Immature natural killer cell (primary cell): ENCODE measurements at regions not wholly inside any gene's neighbourhood (a gene's known extent, or its start where the extent isn't known, plus 50 kb on each side); places are given as distances from the start of the nearest gene placed in this dataset.

Experiments used
- DNase-seq, 3 donors: peaks; one replicate each; pipeline ENCODE4 v3.0.0; 2022; ENCODE audit warnings: mixed read lengths in 1 of 3
- H3K27ac Mint-ChIP-seq, 6 donors: one replicate each; pipeline ENCODE4 v1.8.0; 2020; ENCODE audit warnings: mixed read lengths in 6 of 6, mild to moderate bottlenecking in 5 of 6, inconsistent platforms in 4 of 6, moderate library complexity in 3 of 6
- H3K27me3 Mint-ChIP-seq, 3 donors: one replicate each; pipeline ENCODE4 v1.8.0; 2020 to 2021; ENCODE audit warnings: low read depth in 3 of 3, mild to moderate bottlenecking in 3 of 3, mixed read lengths in 3 of 3, moderate library complexity in 3 of 3, inconsistent platforms in 1 of 3
- H3K36me3 Mint-ChIP-seq, 3 donors: one replicate each; pipeline ENCODE4 v1.8.0; 2020; ENCODE audit warnings: mixed read lengths in 3 of 3, inconsistent platforms in 2 of 3, mild to moderate bottlenecking in 2 of 3
- H3K4me1 Mint-ChIP-seq, 2 donors: one replicate each; pipeline ENCODE4 v1.8.0; 2020; ENCODE audit warnings: inconsistent platforms in 2 of 2, mild to moderate bottlenecking in 2 of 2, mixed read lengths in 2 of 2, moderate library complexity in 1 of 2
- H3K4me3 Mint-ChIP-seq, 5 donors: one replicate each; pipeline ENCODE4 v1.8.0; 2020; ENCODE audit warnings: mild to moderate bottlenecking in 5 of 5, mixed read lengths in 5 of 5, inconsistent platforms in 3 of 5, moderate library complexity in 3 of 5
- H3K9me3 Mint-ChIP-seq, 6 donors: one replicate each; pipeline ENCODE4 v1.8.0; 2020; ENCODE audit warnings: mild to moderate bottlenecking in 6 of 6, mixed read lengths in 6 of 6, inconsistent platforms in 4 of 6, moderate library complexity in 3 of 6

DNA sequence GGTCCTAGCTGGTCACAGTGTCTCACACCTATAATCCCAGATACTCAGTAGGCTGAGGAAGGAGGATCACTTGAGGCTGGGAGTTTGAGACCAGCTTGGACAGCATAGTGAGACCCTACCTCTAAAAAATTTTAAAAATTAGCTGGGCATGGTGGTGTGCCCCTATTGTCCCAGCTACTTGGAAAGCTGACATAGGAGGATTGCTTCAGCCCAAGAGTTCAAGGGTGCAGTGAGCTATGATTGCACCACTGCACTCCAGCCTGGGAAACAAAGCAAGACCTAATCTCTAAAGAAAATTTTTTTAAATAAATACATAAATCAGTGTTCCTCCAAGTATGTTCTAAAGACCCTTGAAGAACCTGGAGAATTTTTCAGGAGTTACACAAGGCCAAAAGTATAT, 50.6 kb upstream of the GNAO1 start:
- H3K36me3 Mint-ChIP-seq = no peaks in the 10 kb centered on the region
- H3K27ac Mint-ChIP-seq = no peak overlapping the region
- DNase-seq = no peak
- peaks cover 6 to 8% (median 7%) of the 10 kb centered on the region in 3 donors for H3K27me3 Mint-ChIP-seq
- H3K9me3 Mint-ChIP-seq = no peaks in the 10 kb centered on the region
- H3K4me3 Mint-ChIP-seq = no peak overlapping the region
- peaks cover 7 to 10% of the 10 kb centered on the region in 2 donors for H3K4me1 Mint-ChIP-seq

DNA sequence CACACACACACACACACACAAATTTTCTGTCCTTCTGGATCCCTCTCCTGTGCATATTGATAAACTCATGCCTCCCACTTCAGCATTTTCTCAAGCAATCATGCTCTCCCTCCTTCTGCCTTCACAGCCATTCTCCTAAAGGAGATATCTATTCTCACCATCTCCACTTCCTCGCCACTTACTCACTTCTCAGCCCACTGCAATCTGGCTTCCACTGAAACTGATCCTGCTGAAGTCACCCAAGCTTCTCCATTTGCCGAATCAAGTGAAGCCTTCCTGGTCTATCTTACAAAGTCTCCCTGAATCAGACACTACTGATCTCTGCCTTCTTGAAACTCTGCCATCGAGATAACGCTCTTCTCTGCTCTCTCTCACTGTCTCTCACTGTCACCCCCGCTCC, 54.0 kb upstream of the GNAO1 start:
- peak in 1 of 3 donors; percentile 5 for DNase-seq
- peak overlapping the region in 2 of 5 donors; percentile 44 for H3K4me3 Mint-ChIP-seq
- no peaks in the 10 kb centered on the region for H3K9me3 Mint-ChIP-seq
- peaks cover 7 to 10% of the 10 kb centered on the region in 2 donors for H3K4me1 Mint-ChIP-seq
- H3K27ac Mint-ChIP-seq = peak overlapping the region in 1 of 6 donors; percentile 6
- H3K36me3 Mint-ChIP-seq = no peaks in the 10 kb centered on the region
- H3K27me3 Mint-ChIP-seq = peaks cover 0 to 7% (median 6%) of the 10 kb centered on the region in 3 donors

DNA sequence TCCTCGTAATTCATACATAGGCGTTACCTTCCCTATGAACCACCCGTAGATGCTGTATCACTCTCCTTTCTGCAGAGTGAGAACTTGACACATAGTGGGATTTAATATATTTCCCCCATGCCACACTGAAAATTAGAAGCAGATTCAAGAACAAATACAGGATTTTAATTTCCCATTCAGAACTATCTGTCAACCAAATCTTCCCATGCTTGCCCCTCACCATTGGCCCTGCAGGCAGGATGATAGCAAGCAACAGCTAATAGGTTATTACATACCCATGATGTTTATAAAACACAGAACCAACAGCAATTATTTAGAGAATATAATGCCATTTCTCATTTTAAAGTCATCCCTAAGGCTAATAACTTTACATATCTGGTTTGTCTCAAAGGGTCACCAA, 55.0 kb upstream of the GNAO1 start:
- Mint-ChIP-seq H3K9me3 (no peaks in the 10 kb centered on the region), H3K36me3 (no peaks in the 10 kb centered on the region), H3K4me3 (no peak overlapping the region), H3K4me1 (peaks cover 7 to 10% of the 10 kb centered on the region in 2 donors), H3K27me3 (peaks cover 6 to 9% (median 8%) of the 10 kb centered on the region in 3 donors), H3K27ac (no peak overlapping the region)
- DNase-seq = no peak

DNA sequence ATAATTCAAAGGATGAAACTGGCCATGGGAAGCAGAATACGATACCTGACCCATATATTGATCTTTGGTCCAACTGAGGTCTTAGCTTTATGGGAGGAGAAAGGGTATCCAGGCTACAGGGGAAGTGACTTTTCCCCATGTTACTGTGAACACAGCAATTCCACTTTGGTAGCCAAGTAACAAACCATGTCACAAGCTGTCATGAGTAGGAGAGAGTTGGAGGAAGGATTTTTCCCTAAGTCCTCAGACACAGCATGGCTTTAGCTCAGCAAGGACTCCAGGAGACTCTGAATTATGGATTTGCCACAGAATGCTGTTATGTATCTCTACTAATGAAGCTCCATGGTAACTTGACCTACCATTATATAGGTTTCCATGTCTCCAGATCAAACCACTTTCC, 56.5 kb upstream of the GNAO1 start:
- Mint-ChIP-seq H3K27me3 (peaks cover 4 to 18% (median 10%) of the 10 kb centered on the region in 3 donors), H3K27ac (no peak overlapping the region), H3K9me3 (no peaks in the 10 kb centered on the region), H3K36me3 (no peaks in the 10 kb centered on the region), H3K4me3 (no peak overlapping the region), H3K4me1 (peaks cover 7 to 10% of the 10 kb centered on the region in 2 donors)
- no peak for DNase-seq

DNA sequence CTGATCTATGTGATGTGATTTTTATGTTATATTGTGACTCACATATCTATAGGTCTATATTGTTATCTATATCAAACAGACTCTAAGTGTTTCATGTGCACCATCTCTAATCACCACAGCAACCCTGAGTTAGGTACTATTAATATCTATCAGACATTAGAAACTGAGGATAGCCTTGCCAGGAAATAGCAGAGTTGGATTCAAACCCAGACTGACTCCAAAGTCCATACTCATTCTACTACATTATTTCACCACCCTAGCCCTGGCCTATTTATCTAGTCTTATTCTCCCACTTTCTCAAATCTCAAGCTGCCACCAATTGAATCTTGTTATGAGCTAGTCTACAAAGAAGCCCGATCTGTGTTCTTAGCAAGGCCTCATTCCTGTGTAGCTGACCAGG, 65.4 kb upstream of the GNAO1 start:
- Mint-ChIP-seq H3K27ac (no peak overlapping the region), H3K27me3 (peaks cover 6 to 14% (median 8%) of the 10 kb centered on the region in 3 donors), H3K4me3 (no peak overlapping the region), H3K9me3 (no peaks in the 10 kb centered on the region), H3K36me3 (no peaks in the 10 kb centered on the region), H3K4me1 (peaks cover 5% of the 10 kb centered on the region in 2 donors)
- DNase-seq = no peak

DNA sequence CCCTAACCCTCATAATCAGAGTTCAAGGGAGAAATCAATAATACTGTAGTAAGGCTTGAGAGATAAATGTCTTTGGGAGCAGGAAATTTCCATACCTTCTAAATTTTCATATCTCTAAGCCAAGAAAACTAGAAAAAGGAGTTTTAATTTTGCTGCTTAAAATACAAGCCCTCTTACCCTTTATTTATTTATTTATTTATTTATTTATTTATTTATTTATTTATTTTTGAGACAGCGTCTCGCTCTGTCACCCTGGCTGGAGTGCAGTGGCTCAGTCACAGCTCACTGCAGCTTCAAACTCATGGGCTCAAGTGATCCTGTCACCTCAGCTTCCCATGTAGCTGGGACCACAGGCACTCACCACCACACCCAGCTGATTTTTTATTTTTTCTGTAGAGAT, 69.0 kb upstream of the GNAO1 start:
- H3K27ac Mint-ChIP-seq = no peak overlapping the region
- no peaks in the 10 kb centered on the region for H3K36me3 Mint-ChIP-seq
- H3K4me1 Mint-ChIP-seq = peaks cover 7 to 10% of the 10 kb centered on the region in 2 donors
- peaks cover 0 to 1% (median 0%) of the 10 kb centered on the region in 6 donors for H3K9me3 Mint-ChIP-seq
- H3K4me3 Mint-ChIP-seq = no peak overlapping the region
- H3K27me3 Mint-ChIP-seq = peaks cover 0 to 8% (median 5%) of the 10 kb centered on the region in 3 donors
- DNase-seq = no peak

DNA sequence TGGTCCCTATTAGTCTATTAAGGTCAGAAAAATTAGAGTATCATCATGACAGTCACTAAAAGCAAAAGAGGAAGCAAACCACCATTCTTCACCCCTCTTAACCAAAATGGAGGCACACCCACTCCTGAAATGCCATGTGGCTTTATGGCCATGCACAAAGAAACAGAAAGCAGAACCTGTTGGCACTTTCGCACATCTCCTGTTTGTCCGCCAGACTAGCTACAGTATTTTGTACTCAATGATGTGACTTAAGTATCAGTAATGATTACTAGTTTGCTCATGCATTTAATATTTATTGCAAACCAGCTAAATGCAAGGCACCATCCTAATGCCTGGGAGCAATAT, 70.2 kb upstream of the GNAO1 start:
- Mint-ChIP-seq H3K4me1 (peaks cover 7 to 10% of the 10 kb centered on the region in 2 donors), H3K27ac (no peak overlapping the region), H3K4me3 (peak overlapping the region in 1 of 5 donors; percentile 3), H3K9me3 (peaks cover 0 to 1% (median 0%) of the 10 kb centered on the region in 6 donors), H3K27me3 (peaks cover 0 to 5% (median 5%) of the 10 kb centered on the region in 3 donors), H3K36me3 (no peaks in the 10 kb centered on the region)
- peak in 1 of 3 donors; percentile 3 for DNase-seq

DNA sequence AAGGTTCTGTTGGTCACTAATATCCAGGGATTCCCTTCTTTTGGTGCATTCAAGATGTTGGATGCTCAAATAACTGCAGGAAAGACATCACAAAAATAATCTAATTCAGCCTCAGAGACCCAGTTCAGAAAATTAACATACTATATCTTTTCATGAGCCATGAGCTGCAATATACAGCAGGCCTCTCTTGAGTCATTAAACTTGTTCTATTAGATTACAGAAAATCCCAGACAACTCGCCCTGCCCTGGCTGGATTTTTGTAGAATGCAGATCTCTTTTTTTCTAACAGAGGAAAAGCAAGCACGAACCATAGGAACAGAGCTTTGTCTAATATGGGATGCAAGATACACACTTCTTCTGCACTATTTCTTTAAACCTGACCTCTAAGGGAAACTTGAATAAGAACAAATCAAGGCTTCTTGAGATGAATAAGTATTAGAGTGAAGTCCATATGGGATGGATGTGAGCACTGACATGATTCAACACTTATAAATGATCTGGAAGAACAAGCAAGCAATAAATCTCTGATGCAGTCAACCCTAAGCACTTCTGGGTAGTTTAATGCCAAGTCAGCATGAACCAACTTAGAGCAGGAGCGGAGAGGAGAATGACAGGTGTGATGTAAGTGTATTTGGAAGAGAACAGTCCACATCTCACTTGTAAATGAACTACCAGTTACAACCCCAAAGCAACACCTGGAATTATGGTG, 70.7 kb upstream of the GNAO1 start:
- no peak for DNase-seq
- Mint-ChIP-seq H3K36me3 (no peaks in the 10 kb centered on the region), H3K27ac (no peak overlapping the region), H3K27me3 (peaks cover 0 to 5% (median 5%) of the 10 kb centered on the region in 3 donors), H3K9me3 (peaks cover 0 to 1% (median 0%) of the 10 kb centered on the region in 6 donors), H3K4me3 (peak overlapping the region in 1 of 5 donors; percentile 3), H3K4me1 (peaks cover 7 to 10% of the 10 kb centered on the region in 2 donors)

DNA sequence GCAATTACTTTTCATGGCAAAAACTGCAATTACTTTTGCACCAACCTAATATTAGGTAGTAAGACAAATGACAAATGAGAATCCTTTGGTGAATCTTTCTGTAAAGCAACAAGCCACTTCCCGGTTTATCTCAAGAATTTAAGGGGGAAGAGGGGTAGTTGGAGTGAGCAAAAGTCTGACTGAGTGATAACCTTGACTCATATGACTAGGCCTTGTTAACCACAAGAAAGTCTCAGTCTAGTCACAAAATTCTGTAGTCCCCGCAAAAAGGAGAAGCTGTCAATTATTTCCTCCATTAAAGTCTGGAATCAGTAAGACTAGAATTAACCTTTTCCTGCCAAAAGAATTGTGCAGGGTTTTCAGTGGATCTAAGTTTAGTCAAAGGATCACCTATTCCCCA, 72.2 kb upstream of the GNAO1 start:
- Mint-ChIP-seq H3K27ac (no peak overlapping the region), H3K36me3 (no peaks in the 10 kb centered on the region), H3K9me3 (peaks cover 0 to 1% (median 0%) of the 10 kb centered on the region in 6 donors), H3K4me3 (no peak overlapping the region), H3K4me1 (peaks cover 7 to 10% of the 10 kb centered on the region in 2 donors), H3K27me3 (peaks cover 0 to 7% (median 3%) of the 10 kb centered on the region in 3 donors)
- no peak for DNase-seq

DNA sequence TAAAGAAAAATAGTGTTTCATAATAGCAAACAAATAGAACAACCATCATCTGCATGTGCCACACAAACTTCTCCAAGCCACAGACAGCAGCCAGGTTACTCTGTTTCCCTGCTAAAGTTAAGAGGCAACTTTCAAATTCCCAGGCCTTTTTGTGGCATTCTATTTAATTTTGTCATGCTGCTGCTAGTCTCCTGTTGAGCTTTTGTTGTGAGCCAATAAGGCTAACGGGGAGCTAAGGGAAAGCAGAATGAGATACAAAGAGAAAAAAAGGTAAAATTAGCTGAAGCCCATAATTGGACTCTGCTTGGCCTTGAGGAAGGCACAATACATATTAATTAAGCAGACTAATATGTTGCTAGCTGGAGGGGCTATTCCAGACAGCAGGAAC, 74.7 kb upstream of the GNAO1 start:
- Mint-ChIP-seq H3K9me3 (peaks cover 0 to 1% (median 0%) of the 10 kb centered on the region in 6 donors), H3K27ac (no peak overlapping the region), H3K36me3 (no peaks in the 10 kb centered on the region), H3K27me3 (peaks cover 0 to 3% (median 2%) of the 10 kb centered on the region in 3 donors), H3K4me3 (no peak overlapping the region), H3K4me1 (peaks cover 7 to 10% of the 10 kb centered on the region in 2 donors)
- no peak for DNase-seq

DNA sequence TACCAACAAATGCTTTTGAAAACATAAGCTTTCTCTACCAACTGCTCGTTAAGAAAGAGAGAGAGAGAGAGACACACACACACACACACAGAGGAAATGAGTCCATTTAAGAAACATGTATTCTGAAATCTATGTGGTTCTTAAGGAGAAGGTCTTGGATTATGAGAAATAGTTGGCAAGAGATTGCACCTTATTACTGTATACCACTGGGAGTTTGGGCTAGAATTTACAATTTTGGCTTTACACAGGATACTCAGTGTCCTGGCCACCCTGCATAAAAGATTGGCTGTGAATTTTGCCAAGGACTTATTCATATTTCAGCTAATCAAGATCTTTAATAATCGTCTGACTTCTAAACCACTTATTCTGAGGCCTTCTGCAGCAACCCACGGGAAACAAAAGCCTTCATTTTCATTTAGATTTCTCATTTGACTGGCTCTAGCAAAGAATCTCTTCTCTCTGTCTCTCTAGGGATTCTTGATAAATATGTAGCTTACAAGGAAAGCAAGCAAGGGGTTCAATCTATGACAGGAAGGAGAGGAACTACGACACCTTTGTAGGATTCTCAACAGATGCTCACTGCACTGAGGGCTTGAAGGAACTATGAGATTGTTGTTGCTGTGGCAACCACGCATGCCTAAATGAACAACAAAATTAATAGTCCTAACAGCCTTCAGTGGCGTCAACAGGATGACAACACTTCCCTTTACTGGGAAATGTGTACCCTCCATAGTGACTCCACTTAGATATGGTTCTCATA, 75.3 kb upstream of the GNAO1 start:
- Mint-ChIP-seq H3K27ac (no peak overlapping the region), H3K27me3 (peaks cover 0 to 3% (median 2%) of the 10 kb centered on the region in 3 donors), H3K36me3 (no peaks in the 10 kb centered on the region), H3K4me3 (no peak overlapping the region), H3K9me3 (peaks cover 0 to 1% (median 0%) of the 10 kb centered on the region in 6 donors), H3K4me1 (peaks cover 4 to 6% of the 10 kb centered on the region in 2 donors)
- no peak for DNase-seq

DNA sequence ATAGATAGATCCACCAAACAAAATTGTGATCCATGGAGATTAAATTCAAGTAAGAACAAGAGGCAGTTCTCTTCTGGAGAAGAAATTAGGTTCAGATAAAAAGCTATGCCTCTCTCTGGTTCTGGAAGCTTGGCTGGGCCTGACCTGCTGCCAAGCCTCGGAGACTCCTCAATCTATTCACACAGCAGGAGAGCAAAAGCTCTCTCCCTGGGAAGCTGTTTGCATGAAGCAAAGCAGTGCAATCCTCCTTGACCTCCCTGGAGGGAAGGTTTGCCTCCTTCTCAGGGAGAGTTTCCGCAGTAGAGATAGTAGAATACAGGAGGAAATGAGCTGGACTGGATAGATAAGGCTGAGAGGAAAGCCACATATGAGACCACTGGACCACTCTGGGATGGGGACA, 78.1 kb upstream of the GNAO1 start:
- no peaks in the 10 kb centered on the region for H3K9me3 Mint-ChIP-seq
- no peak overlapping the region for H3K4me3 Mint-ChIP-seq
- no peaks in the 10 kb centered on the region for H3K36me3 Mint-ChIP-seq
- H3K27me3 Mint-ChIP-seq = peaks cover 0 to 3% (median 2%) of the 10 kb centered on the region in 3 donors
- no peak overlapping the region for H3K27ac Mint-ChIP-seq
- no peaks in the 10 kb centered on the region for H3K4me1 Mint-ChIP-seq
- no peak for DNase-seq

DNA sequence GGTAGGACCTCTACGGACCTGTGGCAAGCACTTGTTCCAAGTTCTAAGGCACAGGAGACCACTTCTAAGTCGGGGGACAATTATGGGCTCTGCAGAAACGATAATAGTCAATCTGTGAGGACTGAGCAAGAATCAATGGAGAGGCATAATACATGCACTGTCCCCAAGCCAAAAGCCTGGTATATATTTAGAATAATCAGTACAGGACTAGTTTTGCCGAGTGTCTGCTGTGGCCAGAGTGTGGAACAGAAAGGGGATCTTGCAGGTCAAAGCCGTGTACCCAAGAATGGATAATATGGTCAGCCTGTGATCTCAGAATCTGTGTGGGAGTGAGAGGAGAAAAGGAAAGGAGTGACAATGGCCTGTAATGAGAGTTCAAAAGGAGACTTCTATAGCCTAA, 80.2 kb upstream of the GNAO1 start:
- H3K4me1 Mint-ChIP-seq = no peaks in the 10 kb centered on the region
- DNase-seq = no peak
- no peak overlapping the region for H3K4me3 Mint-ChIP-seq
- H3K36me3 Mint-ChIP-seq = no peaks in the 10 kb centered on the region
- no peaks in the 10 kb centered on the region for H3K9me3 Mint-ChIP-seq
- peaks cover under 1 to 5% (median 3%) of the 10 kb centered on the region in 3 donors for H3K27me3 Mint-ChIP-seq
- no peak overlapping the region for H3K27ac Mint-ChIP-seq

DNA sequence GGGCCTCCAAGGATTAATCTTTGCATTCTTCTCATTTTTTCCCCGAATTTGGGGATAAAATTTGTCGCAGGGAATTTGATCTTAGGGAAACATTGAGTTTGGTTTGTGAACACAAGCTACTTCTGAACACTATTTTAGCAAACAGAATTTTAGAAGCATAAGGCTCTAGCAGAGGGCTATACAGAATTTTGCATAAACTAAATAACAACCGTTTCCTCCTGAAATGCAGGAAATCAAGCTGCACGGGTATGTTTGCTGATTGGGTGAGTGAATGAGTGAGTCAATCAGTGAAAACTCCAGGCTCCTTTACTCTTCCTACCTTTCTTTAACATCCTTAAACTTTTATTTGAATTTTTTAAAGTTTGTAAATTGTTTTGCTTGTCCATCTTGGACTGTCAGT, 81.3 kb upstream of the GNAO1 start:
- Mint-ChIP-seq H3K27ac (no peak overlapping the region), H3K9me3 (peaks cover 0 to 4% (median 0%) of the 10 kb centered on the region in 6 donors), H3K4me3 (no peak overlapping the region), H3K36me3 (no peaks in the 10 kb centered on the region), H3K4me1 (no peaks in the 10 kb centered on the region), H3K27me3 (peaks cover 3 to 7% (median 3%) of the 10 kb centered on the region in 3 donors)
- no peak for DNase-seq
